HUES64 (cell line): ENCODE measurements at regions not wholly inside any gene's neighbourhood (a gene's known extent, or its start where the extent isn't known, plus 50 kb on each side); places are given as distances from the start of the nearest gene placed in this dataset.
"Not testable (repeated sequence)": the region's sequence is repeated elsewhere in the genome, so short reads cannot be mapped to it uniquely, and the experiment has no call there.

ENCODE experiments used
- H3K27ac ChIP-seq: 2 replicates; pipeline ENCODE4 v1.7.0; 2013; ENCODE audit warnings: low read depth, low read length, inconsistent platforms
- H3K27me3 ChIP-seq: 2 replicates; pipeline ENCODE4 v1.6.1; 2013; ENCODE audit warnings: mild to moderate bottlenecking, low read length; ENCODE audit not compliant: insufficient read depth
- H3K36me3 ChIP-seq: 2 replicates; pipeline ENCODE4 v1.6.1; 2013; ENCODE audit warnings: mild to moderate bottlenecking, low read length; ENCODE audit not compliant: insufficient read depth
- H3K4me1 ChIP-seq: 2 replicates; pipeline ENCODE4 v1.6.1; 2013; ENCODE audit warnings: mild to moderate bottlenecking, low read length, moderate library complexity; ENCODE audit not compliant: insufficient read depth
- H3K4me3 ChIP-seq: 2 replicates; pipeline ENCODE4 v1.5.1; 2013; ENCODE audit warnings: mild to moderate bottlenecking, low read length, moderate library complexity
- H3K9ac ChIP-seq: 2 replicates; pipeline ENCODE4 v1.6.1; 2013; ENCODE audit warnings: mild to moderate bottlenecking, low read depth, low read length
- H3K9me3 ChIP-seq: 2 replicates; pipeline ENCODE4 v1.6.1; 2013; ENCODE audit warnings: low read depth, low read length; ENCODE audit not compliant: insufficient read depth
- WGBS: fragments of 150-250, 120-280 bp; methylation state at CpG from one replicate; pipeline ENCODE4 v1.1.7; 2013; ENCODE audit warnings: missing lambda C conversion rate; 5-methylcytosine and 5-hydroxymethylcytosine counted together

GRCh38 chr14:48709277-48709785 lies 876.8 kb downstream of the RPS29 start:
- Histone ChIP-seq H3K9me3 (no peaks in the 10 kb centered on the region), H3K4me1 (no peaks in the 10 kb centered on the region), H3K27me3 (no peaks in the 10 kb centered on the region), H3K27ac (no peak overlapping the region), H3K9ac (no peak overlapping the region), H3K4me3 (no peak overlapping the region), H3K36me3 (no peaks in the 10 kb centered on the region)
- no CpG with 5 or more reads among the region's 1 CpG for WGBS

- no peak overlapping the region for H3K4me3 ChIP-seq
- no peaks in the 10 kb centered on the region for H3K36me3 ChIP-seq
- no peaks in the 10 kb centered on the region for H3K9me3 ChIP-seq
- no peaks in the 10 kb centered on the region for H3K27me3 ChIP-seq
- H3K9ac ChIP-seq, result no peak overlapping the region
- no peak overlapping the region for H3K27ac ChIP-seq
- no peaks in the 10 kb centered on the region for H3K4me1 ChIP-seq
Measured at GRCh38 chr14:48704639-48705038, 881.5 kb downstream of the RPS29 start.

DNA sequence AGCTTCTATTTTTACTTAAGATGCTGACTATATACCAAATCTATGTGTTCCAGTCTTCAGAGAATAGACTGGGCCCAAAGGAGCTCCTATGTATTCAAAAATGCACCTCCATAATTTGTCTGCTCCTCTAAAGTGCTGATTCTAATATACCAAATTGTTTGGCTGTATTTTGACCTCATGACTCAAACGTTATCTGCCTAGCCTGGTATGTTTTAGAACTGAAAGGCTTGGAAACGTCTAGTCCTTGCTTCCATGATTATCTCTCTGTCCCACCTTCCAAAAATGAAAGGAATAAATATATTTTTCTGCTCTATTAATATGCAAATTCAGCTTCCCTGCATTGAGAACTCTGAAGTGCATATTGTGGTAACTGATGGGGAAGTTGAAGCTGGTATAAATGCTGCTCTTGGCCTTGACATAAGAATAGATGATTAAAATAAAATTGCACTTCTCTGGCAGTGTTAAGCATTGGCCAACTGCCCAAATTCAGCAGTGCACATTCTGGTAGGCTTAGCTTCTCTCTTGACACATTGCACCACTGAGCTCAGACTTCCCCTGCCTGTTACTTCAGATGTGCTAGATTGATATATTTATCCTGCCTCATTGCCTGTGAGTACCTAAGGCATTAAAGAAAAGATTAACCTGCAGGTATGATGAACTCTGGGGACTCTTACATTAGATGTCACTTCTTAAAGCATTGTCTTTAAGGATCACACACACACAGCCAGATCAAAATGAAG lies 882.3 kb downstream of the RPS29 start:
- Histone ChIP-seq H3K9me3 (no peaks in the 10 kb centered on the region), H3K36me3 (no peaks in the 10 kb centered on the region), H3K4me3 (no peak overlapping the region), H3K27me3 (no peaks in the 10 kb centered on the region), H3K4me1 (no peaks in the 10 kb centered on the region), H3K27ac (no peak overlapping the region), H3K9ac (no peak overlapping the region)
- WGBS, result 100% methylated on average over 1 of the region's 2 CpGs

GRCh38 chr14:48697362-48697761 lies 888.8 kb downstream of the RPS29 start:
- not testable (repeated sequence) for H3K9ac ChIP-seq, H3K4me1 ChIP-seq, H3K36me3 ChIP-seq, H3K4me3 ChIP-seq, H3K27ac ChIP-seq, H3K9me3 ChIP-seq, H3K27me3 ChIP-seq
- 90% methylated on average over 6 of the region's 6 CpGs for WGBS

DNA sequence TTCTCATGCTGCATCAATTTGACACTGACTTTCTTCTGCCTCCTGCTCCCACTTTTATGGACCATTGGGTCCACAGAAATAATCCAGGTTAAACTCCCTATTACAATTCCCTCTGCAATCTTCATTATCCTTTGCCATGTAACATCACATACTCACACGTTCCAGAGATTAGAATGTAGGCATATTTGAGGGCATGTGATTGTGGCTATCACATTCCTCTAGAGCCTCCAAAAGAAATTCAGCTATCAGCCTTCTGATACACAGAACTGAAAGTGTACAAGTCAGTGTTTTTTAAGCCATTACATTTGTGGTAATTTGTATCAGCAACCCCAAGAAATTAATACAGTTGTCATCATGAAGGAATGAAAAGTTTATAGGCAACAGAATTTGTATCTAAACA lies 892.4 kb downstream of the RPS29 start:
- no peaks in the 10 kb centered on the region for H3K36me3 ChIP-seq
- no peaks in the 10 kb centered on the region for H3K4me1 ChIP-seq
- no peak overlapping the region for H3K27ac ChIP-seq
- WGBS, result no CpG with 5 or more reads among the region's 1 CpG
- no peak overlapping the region for H3K4me3 ChIP-seq
- no peaks in the 10 kb centered on the region for H3K27me3 ChIP-seq
- H3K9me3 ChIP-seq, result no peaks in the 10 kb centered on the region
- no peak overlapping the region for H3K9ac ChIP-seq

DNA sequence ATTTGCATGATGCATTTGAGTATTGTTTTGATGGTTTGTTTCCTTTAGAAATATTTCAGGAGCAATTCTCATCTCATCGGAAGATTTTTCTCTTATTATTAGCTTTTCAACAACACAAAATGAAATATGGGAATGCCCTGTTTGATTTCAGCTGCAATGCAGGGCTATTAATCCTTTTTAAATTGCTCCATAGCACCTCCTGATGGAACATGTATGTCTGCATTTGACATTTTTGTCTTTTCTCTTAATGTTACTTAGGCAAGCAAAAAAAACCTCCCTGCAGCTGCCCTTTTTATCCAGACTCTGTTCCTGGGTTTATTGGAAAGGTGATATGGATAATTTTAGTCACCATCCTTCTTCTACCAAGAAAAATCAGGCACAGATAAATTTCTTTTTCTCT lies 895.8 kb downstream of the RPS29 start:
- no peak overlapping the region for H3K27ac ChIP-seq

DNA sequence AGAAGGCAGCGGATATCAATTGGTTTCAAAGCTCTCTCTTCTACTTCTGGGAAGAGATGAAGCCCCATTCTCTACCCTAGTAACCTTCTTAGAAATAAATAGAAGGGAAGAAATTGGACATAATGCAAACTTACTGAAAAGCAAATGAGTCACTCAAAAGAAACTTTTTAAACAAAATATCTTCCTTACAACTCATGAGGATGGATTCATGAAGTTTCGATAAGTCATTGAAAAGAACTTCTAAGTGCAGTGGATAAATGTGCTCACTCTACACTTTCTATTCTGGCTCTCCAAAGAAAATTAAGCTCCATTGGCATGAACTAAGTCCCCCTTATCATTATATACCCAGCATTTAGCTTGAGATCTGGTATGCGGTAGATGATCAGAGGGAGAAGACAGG lies 899.5 kb downstream of the RPS29 start:
- Histone ChIP-seq H3K9ac (no peak overlapping the region), H3K9me3 (no peaks in the 10 kb centered on the region), H3K36me3 (no peaks in the 10 kb centered on the region), H3K27ac (no peak overlapping the region), H3K4me1 (no peaks in the 10 kb centered on the region), H3K4me3 (no peak overlapping the region), H3K27me3 (no peaks in the 10 kb centered on the region)
- WGBS, result 97% methylated on average over 3 of the region's 3 CpGs

More for the DNA sequence above, 895.8 kb downstream of the RPS29 start:
- no peaks in the 10 kb centered on the region for H3K4me1 ChIP-seq
- no peaks in the 10 kb centered on the region for H3K36me3 ChIP-seq
- no peak overlapping the region for H3K4me3 ChIP-seq
- H3K9ac ChIP-seq, result no peak overlapping the region
- no peaks in the 10 kb centered on the region for H3K9me3 ChIP-seq
- WGBS, result 89% methylated on average over 1 of the region's 1 CpG
- H3K27me3 ChIP-seq, result no peaks in the 10 kb centered on the region

- Histone ChIP-seq H3K36me3 (no peaks in the 10 kb centered on the region), H3K27ac (no peak overlapping the region), H3K27me3 (no peaks in the 10 kb centered on the region), H3K4me3 (no peak overlapping the region), H3K9me3 (no peaks in the 10 kb centered on the region), H3K9ac (no peak overlapping the region), H3K4me1 (no peaks in the 10 kb centered on the region)
- WGBS, result 78% methylated on average over 2 of the region's 2 CpGs
Measured at GRCh38 chr14:48672506-48672905, 913.7 kb downstream of the RPS29 start.

DNA sequence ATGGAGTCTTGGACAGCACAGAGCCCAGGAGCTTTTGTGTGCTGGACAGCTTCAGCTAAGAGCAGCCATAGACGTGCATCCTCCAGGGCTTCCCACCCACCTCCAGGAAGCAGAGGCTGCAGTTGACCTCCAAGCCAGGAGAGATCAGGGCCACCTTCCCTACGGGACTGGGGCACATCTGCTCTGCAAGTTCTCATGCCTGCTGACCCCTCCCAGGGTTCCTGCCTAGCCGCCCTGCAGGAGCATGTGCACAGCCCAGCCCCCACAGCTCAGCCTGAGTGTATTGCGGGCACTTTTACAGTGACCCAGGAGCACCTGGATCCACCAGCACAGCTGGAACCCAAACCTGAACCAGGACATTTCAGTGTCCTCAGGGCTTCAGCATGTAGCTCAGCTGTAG lies 915.2 kb downstream of the RPS29 start:
- Histone ChIP-seq H3K9me3 (no peaks in the 10 kb centered on the region), H3K36me3 (no peaks in the 10 kb centered on the region), H3K9ac (no peak overlapping the region), H3K4me3 (no peak overlapping the region), H3K27me3 (no peaks in the 10 kb centered on the region), H3K4me1 (no peaks in the 10 kb centered on the region), H3K27ac (no peak overlapping the region)
- WGBS, result 88% methylated on average over 4 of the region's 4 CpGs

GRCh38 chr14:48665077-48665784 lies 920.9 kb downstream of the RPS29 start:
- 96% methylated on average over 3 of the region's 3 CpGs for WGBS
- no peak overlapping the region for H3K4me3 ChIP-seq
- H3K27me3 ChIP-seq, result no peaks in the 10 kb centered on the region
- H3K36me3 ChIP-seq, result no peaks in the 10 kb centered on the region
- no peak overlapping the region for H3K27ac ChIP-seq
- H3K9me3 ChIP-seq, result peaks cover 3% of the 10 kb centered on the region; the same call in 1 of the 2 replicates
- no peaks in the 10 kb centered on the region for H3K4me1 ChIP-seq
- no peak overlapping the region for H3K9ac ChIP-seq

GRCh38 chr14:48643241-48643640 lies 942.9 kb downstream of the RPS29 start:
- no peaks in the 10 kb centered on the region for H3K9me3 ChIP-seq
- WGBS, result 83% methylated on average over 1 of the region's 1 CpG

More at GRCh38 chr14:48643241-48643640, 942.9 kb downstream of the RPS29 start:
- no peak overlapping the region for H3K4me3 ChIP-seq
- no peak overlapping the region for H3K9ac ChIP-seq
- H3K27ac ChIP-seq, result no peak overlapping the region
- H3K36me3 ChIP-seq, result no peaks in the 10 kb centered on the region
- H3K27me3 ChIP-seq, result no peaks in the 10 kb centered on the region
- no peaks in the 10 kb centered on the region; the same call in 1 of the 2 replicates for H3K4me1 ChIP-seq
